Body of pancreas (tissue), 4 donors: ENCODE measurements at regions not wholly inside any gene's neighbourhood (a gene's known extent, or its start where the extent isn't known, plus 50 kb on each side); places are given as distances from the start of the nearest gene placed in this dataset.

Source experiments
- POLR2A ChIP-seq, 3 donors: fragments of 450-650 bp; IDR thresholded peaks; one replicate each; pipeline ENCODE4 v1.6.1; 2016; ENCODE audit warnings: antibody characterized with exemption in 3 of 3, mild to moderate bottlenecking in 2 of 3
- TF ChIP-seq, protein P1 (sequence below), 7 experiments: fragments of 450-650 bp in 4 of 7; fragments of 200-600 bp in 3 of 7; sonication (generic) in 3 of 7; IDR thresholded peaks; one replicate each; pipeline ENCODE4 v1.5.1; 2016 to 2019; ENCODE audit warnings: antibody characterized with exemption in 7 of 7

DNA sequence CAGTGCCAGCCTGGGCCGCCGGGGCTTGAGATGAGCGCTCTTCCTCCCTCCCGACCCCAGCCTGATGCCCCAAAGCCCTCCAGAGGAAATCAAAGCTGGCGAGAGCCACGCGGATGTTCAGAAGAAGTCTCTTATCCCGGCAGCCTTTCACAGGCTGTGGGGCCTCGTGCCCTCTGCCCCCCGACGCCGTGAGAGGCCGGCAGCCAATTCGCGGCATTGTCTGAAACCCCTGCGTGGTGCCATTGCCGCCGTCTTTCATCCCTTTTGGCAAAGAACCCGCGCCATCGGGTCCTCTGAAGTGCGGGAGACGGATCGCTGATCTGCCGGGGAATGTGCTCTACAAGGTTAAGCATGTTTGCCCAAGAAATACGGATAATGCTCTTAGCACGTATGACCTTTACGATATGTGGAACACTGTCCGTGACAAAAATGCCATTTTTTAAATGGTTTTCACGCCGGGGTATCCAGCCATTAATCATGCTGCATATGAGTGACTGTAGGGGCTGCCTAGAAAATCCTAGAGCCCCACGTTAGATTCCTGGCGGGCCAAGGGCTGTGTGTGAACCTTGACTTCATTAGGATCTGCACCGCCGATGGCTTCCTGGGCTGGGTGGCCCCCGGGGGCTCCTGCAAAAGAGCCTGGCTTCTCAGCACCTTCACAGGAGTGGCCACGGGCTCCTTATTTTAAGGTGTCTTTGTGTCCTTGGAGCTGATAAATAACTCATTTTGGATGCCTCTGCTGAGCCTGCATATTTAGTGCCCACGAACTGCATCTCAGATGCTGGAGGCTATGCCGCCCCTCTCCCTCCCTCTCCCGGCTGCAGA lies 165.1 kb upstream of the TNRC6C start:
- TF ChIP-seq, protein P1, sequence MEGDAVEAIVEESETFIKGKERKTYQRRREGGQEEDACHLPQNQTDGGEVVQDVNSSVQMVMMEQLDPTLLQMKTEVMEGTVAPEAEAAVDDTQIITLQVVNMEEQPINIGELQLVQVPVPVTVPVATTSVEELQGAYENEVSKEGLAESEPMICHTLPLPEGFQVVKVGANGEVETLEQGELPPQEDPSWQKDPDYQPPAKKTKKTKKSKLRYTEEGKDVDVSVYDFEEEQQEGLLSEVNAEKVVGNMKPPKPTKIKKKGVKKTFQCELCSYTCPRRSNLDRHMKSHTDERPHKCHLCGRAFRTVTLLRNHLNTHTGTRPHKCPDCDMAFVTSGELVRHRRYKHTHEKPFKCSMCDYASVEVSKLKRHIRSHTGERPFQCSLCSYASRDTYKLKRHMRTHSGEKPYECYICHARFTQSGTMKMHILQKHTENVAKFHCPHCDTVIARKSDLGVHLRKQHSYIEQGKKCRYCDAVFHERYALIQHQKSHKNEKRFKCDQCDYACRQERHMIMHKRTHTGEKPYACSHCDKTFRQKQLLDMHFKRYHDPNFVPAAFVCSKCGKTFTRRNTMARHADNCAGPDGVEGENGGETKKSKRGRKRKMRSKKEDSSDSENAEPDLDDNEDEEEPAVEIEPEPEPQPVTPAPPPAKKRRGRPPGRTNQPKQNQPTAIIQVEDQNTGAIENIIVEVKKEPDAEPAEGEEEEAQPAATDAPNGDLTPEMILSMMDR (IDR thresholded peaks at IDR 0.05), result no peak
- TF ChIP-seq POLR2A (IDR thresholded peaks at IDR 0.05), result no peak
